GM19397 (cell line): ENCODE measurements at regions not wholly inside any gene's neighbourhood (a gene's known extent, or its start where the extent isn't known, plus 50 kb on each side); places are given as distances from the start of the nearest gene placed in this dataset.

Source experiments
- ATAC-seq: cut with Tn5 transposase; IDR thresholded peaks from one replicate; pipeline ENCODE4 v1.9.1; 2021; ENCODE audit warnings: mild to moderate bottlenecking, moderate library complexity; ENCODE audit not compliant: unreplicated experiment

DNA sequence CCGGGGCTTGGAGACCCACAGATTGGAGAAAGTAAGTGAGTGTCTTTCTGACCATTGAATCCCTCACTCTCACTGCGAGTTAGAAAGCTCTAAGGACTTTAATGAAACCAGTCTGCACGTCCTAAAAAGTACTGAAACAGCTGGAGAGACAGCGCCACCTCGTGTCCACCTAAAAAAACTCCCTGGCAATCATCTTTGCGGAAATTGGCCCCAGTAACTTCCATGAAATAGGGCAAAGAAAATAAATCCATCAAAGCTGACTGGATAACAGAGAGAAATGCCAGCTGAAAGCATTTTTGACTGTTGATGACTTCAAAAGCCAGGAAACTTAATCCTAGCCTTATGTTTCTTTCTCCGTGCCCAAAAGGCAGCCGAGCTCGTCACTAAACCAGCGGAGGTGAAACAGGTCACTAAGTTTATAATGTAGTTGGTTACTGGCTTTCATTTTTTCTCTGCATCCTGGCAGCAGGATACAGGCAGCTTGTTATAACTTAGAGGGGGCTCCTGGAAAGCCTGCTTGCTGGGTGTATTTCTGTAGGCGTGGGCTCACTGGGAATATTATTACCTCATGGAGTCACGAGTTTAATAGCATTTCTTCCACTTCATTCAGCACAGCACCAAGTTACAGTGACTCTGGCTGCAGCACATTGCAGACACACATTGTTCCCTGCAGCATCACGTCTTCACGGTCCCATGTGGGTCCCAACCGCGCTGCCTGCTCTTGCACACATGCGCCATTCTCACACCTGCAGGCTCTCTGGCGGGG lies 266.5 kb downstream of the HRH4 start:
- no peak for ATAC-seq

- no peak for ATAC-seq
Measured at GRCh38 chr18:24727685-24728084, 267.2 kb downstream of the HRH4 start.

GRCh38 chr18:24731158-24731557 lies 270.7 kb downstream of the HRH4 start:
- ATAC-seq, result no peak

GRCh38 chr18:24731981-24732380 lies 271.5 kb downstream of the HRH4 start:
- no peak for ATAC-seq

DNA sequence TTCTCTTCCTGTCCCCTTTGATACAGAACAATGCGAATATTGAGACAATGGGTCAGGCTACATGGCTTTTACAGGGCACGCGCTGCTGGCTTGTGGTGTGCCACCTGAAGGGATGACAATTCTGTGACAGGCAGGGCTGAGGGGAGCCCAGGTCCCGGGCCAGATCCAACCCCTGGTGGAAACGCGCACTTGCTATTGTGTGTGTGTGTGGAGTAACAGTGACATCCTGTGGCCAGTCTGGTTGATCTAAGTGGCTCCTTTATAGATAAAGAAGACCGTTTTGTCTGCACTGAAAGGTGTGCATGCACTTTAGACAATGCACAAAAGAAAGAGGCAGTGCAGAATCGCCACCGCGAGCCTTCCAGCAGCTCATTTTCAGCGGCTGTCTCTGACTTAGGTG lies 273.6 kb downstream of the HRH4 start:
- ATAC-seq, result no peak

GRCh38 chr18:24735624-24736231 lies 275.3 kb downstream of the HRH4 start:
- no peak for ATAC-seq

DNA sequence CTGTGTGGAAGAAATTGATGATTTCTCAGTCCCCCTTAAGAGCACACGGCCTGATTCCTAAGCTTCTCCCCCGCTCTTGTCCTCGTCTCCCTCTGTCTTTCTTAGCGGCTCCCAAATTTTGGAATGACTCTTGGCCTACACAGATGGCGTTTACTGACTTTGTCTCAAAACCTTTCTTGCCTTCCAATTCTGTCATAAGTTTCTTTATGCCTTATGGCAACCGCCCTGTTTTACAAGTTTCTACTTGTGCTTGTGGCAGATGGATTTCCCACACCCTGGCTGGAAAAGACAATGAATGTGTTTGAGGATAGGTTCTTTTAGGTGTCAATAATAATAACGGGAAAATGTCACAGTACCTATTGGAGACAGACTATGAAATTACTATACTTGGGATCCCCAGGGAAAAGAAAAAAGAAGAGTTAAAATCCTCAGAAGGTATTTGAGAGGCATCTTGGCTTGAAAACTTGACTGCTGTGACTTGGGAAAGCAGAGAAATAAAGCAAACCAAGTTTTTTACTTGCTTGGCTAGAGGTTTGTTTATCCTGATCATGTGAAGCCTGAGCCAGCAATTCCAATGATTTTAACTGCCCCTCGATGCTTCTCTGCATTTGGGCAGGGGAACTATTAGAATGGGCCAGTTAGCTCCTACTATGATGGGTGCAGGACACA lies 276.4 kb downstream of the HRH4 start:
- no peak for ATAC-seq

DNA sequence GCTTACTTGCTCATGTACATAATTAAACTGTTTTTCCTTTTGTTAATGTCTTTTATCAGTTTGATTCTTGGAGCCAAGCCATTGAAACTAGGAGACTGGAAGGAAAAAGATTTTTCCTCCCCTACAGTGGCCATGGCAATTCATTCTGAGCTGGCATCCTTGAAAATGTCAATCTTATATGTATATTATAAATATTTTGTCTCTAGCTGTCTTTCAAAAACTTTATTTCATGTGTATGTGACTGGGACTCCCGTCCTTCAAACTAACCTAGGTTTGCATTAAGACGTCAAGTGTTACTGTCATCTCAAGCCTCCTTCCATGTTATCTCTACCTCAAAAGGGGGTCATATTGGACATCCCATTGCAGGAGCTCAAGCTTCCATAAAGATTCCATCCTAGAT lies 280.4 kb downstream of the HRH4 start:
- no peak for ATAC-seq

DNA sequence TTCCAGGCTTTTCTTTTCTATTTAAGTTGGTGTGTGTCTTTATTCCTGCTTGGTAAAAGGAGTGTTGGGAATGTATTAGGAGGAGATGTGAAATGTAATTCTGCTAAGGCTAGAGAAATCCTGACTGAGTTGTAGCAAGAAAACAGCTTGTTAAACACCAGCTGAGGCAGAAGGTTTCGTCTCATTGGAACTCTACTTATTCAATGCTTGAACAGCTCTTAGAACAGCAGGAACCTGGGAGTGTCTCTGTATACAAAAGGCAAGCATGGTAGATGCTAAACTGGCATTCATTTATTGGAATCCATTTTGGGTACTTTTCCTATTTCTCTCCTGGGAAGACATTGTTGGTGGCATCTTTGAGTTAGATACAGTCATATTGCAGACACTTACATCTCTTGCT lies 280.9 kb downstream of the HRH4 start:
- no peak for ATAC-seq

DNA sequence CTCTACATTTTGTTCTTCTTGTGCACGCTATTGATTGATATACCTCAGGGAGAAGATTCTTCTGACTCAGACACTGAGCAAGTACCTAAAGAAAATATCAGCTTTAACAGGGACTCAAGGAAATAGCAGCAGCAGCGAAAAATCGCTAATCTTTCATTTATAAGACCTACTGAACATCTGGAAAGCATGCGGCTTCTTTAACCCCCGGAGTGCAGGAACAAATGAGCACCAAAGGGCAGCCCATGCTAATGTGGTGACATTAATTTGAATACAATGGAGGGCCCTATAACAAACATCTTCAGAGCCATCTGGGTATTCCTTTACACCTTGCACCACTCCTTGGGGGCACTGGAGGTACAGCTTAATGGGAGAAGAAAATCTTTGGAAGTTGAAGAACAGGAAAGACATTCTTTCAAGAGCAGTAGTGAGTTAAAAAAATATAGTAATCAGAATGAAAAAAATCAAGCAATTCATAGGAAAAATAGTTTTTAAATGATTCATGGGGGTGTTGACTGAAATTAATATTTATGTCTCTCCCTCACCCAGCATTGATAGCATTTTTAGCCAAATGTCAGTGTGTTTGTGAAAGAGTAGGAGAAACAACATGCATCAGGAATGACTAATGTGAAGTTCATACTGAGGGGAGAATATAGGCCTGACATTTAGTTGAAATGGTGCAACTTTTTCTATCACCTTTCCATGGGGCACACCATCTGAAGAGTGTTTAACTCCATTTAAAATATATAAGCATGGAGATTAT lies 281.7 kb downstream of the HRH4 start:
- no peak for ATAC-seq

DNA sequence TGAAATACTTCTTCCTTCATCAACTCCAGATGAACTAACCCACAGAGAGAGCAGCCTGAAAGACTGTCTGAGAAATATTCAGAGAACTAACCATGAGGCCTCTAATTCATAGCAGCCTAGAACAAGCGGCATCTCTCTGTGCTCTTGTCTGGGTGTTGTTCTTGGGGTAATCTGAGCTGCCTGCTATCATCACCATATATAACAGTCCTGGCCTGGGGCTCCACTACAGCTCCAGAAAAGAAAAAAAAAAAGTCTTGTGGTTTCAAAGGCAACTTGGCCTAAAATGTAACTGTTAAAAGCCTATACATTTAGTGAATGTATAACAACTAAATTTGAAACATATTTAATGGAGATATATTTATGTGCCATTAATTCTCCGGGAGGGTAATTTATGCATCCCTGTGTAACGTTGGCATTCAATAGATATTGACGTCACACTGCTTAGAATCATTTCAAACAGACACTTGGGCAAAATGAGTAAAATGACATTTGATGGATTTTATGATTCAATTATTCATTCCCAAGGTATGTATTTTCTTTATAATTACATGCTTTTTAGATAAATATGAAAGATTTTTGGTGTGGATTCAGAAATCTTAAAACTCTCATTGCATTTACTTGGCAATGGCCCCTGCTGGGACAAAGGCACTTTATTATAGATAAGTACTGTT lies 294.3 kb downstream of the HRH4 start:
- ATAC-seq, result no peak

GRCh38 chr18:24756385-24756784 lies 295.9 kb downstream of the HRH4 start:
- ATAC-seq, result no peak

- ATAC-seq, result no peak
Measured at GRCh38 chr18:24757134-24757533, 296.7 kb downstream of the HRH4 start.

- ATAC-seq, result no peak
Measured at GRCh38 chr18:24761765-24762164, 301.3 kb downstream of the HRH4 start.

GRCh38 chr18:24762511-24762910 lies 302.1 kb downstream of the HRH4 start:
- no peak for ATAC-seq

DNA sequence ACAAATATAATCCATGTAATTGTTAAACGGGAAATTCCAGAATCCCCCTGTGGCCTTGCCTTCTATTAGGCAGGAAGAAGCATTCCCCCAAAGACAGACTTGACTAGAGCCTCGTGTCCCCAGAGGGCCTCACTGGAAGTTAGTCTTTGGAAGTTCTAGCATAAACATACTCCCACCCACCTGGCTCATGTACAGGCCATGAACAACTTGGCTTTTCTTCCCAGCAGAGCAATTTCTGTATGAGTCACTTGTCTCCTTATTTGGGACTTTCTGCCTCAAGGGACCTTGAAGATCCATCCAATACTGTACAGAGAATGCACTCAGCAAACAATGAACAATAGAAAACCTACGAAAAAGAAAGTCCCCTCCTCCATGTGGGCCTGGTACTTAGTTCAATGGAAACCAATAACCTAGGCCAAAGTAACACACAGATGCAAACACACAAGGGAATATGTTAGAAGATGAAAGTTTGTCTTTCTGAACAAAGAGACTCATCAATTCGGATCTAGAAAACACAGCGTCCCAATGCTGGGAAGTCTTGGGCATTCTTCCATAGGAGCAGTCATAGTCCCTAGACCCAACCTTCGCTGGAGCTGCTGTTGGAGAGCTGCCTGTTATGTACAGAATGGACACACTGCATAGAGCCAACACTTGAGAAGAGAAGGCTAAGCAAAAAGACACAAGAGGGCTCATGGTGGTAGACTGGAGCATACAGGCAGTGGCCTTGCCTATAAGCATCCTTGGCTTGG lies 303.5 kb downstream of the HRH4 start:
- ATAC-seq, result no peak

DNA sequence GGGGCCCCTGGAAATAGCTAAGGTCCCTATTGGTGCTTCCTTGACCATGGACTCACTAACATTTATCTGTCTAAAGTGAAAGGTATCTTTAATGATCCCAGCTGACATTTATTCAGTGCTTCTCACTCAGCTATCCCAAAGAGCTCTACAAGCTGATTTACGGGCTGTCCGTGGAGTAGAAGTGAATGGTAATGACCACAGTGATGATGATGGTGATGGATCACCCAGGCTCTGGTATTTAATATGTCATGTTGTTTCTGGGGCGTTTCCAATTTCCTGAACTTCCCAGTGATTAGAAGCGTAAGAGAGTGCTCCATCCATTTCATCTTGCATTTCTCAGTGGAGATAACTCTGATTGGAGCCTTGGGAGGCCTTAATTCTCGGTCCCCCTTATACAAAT lies 304.3 kb downstream of the HRH4 start:
- no peak for ATAC-seq

GRCh38 chr18:24766376-24766775 lies 305.9 kb downstream of the HRH4 start:
- no peak for ATAC-seq

GRCh38 chr18:24770311-24771024 lies 310.0 kb downstream of the HRH4 start:
- no peak for ATAC-seq

DNA sequence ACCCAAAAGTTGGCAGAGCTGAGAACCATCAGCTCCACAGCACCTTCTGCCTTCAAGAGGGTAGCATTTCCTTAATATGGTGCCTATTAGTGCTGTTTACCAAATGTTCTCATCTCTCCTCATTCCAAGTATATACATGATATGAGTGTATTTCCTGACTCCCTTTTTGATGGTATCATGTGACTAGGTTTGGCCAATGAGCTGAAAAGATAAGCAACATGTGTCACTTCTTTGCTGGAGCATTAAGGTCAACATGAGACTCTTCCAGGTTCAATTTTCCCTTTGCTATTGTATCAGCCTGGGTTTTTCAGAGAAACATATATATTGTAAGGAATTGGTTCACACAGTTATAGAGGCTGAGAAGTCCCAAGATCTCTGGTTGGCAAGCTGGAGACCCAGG lies 310.9 kb downstream of the HRH4 start:
- ATAC-seq, result no peak
